RWPE1 (cell line): ENCODE measurements at regions not wholly inside any gene's neighbourhood (a gene's known extent, or its start where the extent isn't known, plus 50 kb on each side); places are given as distances from the start of the nearest gene placed in this dataset.

Experiments used
- CTCF ChIA-PET: fragments of 350-600 bp; sonication (Branson Sonifier 250); formaldehyde crosslinking; extraction: SDS; loops from one replicate; lab custom pipeline; 2021; lab: Yijun Ruan, JAX
- POLR2A ChIA-PET: fragments of 400-600 bp; formaldehyde crosslinking; extraction: SDS; loops from one replicate; lab custom pipeline; 2020; ENCODE audit warnings: antibody characterized with exemption; ENCODE audit not compliant: low non-redundant PET; lab: Yijun Ruan, JAX
- DNase-seq: peaks from one replicate; pipeline ENCODE4 v3.0.0; 2012; ENCODE audit warnings: low spot score
- H3K27ac ChIP-seq: fragments of 450-650 bp; 2 replicates; pipeline ENCODE4 v1.5.1; 2017
- CTCF ChIP-seq: fragments of 450-650 bp; conservative IDR thresholded peaks from 2 replicates; pipeline ENCODE4 v1.5.1; 2017; ENCODE audit warnings: low read depth, mild to moderate bottlenecking

DNA sequence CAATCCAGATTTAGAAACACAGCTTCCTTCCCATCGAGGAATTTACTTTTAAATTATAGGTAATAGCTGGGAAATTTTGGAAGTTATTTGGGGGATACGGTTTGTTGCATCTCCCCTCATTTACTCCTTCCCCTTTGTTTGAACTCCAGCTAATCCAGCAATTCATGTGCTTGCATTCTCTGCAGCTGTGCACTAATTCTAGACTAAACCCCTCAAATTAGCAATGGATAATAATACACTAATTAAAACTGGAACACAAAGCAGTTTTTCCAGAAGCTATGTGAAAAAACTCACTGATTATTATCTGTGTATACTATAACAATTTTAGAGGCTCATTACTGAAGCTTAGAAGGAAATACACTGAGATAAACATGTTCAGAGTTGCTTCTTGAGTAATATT lies 751.2 kb upstream of the ZNF608 start:
- no peak for TF ChIP-seq CTCF
- POLR2A ChIA-PET = no interaction called here
- DNase-seq = no peak
- H3K27ac ChIP-seq = no peak overlapping the region
- CTCF ChIA-PET = interaction anchor here (0.6 kb wide), 1 partner anchor 15 kb away, joined by 3 read pairs; no protein-coding TSS in a partner anchor

DNA sequence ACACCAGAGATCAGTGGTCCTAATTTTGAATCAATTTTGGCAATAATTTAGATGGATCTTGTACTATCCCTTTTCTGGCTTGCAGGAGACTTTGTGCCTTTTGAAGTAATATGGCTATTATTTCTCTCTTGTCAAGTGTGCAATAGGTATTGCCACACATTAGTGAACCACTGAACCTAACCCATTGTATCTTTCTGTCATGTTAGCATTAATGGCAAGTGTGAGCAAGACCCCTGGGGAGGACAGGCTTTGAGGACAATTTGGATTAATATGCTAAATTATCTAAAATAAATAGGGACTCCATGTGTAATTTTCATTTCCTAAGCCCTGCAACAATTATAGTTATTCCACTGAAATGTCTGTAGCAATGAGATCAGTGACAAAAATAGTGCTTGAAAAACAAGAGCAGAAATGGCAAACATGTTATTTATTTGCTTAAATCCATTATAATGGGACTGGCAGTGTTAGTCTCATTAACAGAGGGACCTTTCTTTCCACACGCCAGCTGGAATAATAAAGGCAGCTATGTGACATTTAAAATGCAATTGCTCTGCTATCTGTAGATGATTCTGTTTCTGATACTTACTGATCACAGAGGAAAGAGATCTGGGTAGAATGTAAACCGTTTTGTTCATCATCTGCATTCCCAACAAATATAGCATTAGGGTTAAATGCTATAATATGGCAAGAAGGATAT lies 753.3 kb upstream of the ZNF608 start:
- no peak overlapping the region for H3K27ac ChIP-seq
- ChIA-PET POLR2A (no interaction called here), CTCF (no interaction called here)
- TF ChIP-seq CTCF = no peak
- no peak for DNase-seq

DNA sequence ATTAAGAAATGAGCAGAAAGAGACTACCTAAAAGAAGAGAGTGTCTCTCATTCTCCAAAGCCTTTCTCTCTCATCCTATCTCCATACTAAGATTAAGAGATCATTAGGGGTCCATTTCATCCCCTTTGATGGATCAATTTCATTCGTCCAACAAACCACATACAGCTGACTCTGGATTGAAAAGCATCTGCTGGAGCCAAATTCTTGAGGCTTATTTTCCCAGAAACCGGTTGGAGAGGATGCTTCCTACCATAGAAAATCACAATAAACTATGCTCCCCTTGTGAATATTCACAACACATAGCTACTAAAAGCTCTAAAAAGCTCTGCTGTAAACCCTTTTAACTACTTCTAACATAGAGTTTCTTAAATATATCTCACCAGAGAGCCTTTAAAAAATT lies 755.0 kb upstream of the ZNF608 start:
- ChIA-PET CTCF (interaction anchor here (0.7 kb wide), 1 partner anchor 9 kb away, joined by 3 read pairs; no protein-coding TSS in a partner anchor), POLR2A (no interaction called here)
- no peak for DNase-seq
- TF ChIP-seq CTCF = no peak
- H3K27ac ChIP-seq = no peak overlapping the region

DNA sequence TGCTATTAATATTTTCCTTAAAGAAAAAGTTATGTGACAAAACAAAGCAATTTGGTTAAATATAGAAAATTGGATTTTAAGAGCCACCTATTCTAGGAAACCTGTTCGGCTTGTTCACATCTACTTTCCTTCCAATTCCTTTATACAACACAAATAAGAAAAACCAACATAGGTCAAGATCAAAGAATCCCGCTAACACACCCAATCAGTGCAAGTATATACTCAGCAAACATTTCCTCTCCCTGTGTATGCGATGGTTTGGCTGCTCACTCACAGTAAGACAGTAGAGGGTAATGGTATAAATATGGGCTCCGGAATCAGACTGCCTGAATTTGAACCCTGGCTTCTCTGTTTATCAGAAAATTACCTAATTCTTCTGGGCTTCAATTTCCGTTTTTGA lies 757.5 kb upstream of the ZNF608 start:
- no peak for TF ChIP-seq CTCF
- DNase-seq = no peak
- CTCF ChIA-PET = no interaction called here
- H3K27ac ChIP-seq = no peak overlapping the region
- POLR2A ChIA-PET = no interaction called here

DNA sequence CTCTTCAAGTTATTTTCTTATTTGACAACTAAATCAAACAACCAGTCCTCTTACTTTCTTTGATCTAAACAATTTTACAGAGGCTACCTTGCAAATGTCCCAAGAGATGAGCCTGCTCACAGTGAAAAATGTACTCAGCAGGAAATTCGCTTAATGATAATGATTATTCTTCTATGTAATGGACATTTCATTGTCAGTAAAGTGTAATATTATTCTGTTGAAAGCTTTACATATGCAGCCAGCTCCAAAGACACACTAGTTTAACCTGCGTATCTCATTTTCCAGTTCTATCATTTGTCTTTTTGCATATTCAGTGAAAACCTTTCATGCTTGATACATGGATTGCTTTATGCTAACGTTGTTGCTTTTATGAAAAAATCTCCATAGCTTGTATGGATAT lies 758.7 kb upstream of the ZNF608 start:
- ChIA-PET POLR2A (no interaction called here), CTCF (interaction anchor here (0.6 kb wide), 1 partner anchor 10 kb away, joined by 3 read pairs; no protein-coding TSS in a partner anchor)
- no peak for TF ChIP-seq CTCF
- no peak for DNase-seq
- no peak overlapping the region for H3K27ac ChIP-seq

GRCh38 chr5:125506124-125506523 lies 759.7 kb upstream of the ZNF608 start:
- no peak overlapping the region for H3K27ac ChIP-seq
- no peak for TF ChIP-seq CTCF
- ChIA-PET CTCF (no interaction called here), POLR2A (no interaction called here)
- no peak for DNase-seq
